Lung (tissue), 11 donors: ENCODE measurements at regions not wholly inside any gene's neighbourhood (a gene's known extent, or its start where the extent isn't known, plus 50 kb on each side); places are given as distances from the start of the nearest gene placed in this dataset.
"Not testable (repeated sequence)": the region's sequence is repeated elsewhere in the genome, so short reads cannot be mapped to it uniquely, and the experiment has no call there.

Experiments
- ATAC-seq: fragments of 200-7000 bp; cut with Tn5 transposase; one replicate; pipeline ENCODE4 v1.9.1; 2020; ENCODE audit warnings: moderate number of reproducible peaks; ENCODE audit not compliant: insufficient read depth, low FRiP score
- DNase-seq, 3 donors: peaks; one replicate each; pipeline ENCODE4 v3.0.0-alpha.2; 2013 to 2017
- H3K27ac ChIP-seq, 2 donors: one replicate each; pipeline ENCODE4 v1.5.1; 2013; ENCODE audit warnings: mild to moderate bottlenecking in 2 of 2, moderate library complexity in 2 of 2, control low read depth in 1 of 2, inconsistent platforms in 1 of 2, low read depth in 1 of 2, low read length in 1 of 2
- H3K27me3 ChIP-seq, 3 donors: one replicate each; pipeline ENCODE4 v1.5.1; 2013; ENCODE audit warnings: low read length in 2 of 3; ENCODE audit not compliant: control insufficient read depth in 3 of 3, insufficient read depth in 3 of 3
- H3K36me3 ChIP-seq, 4 donors: one replicate each; pipeline ENCODE4 v1.5.1; 2013; ENCODE audit warnings: low read length in 4 of 4, mild to moderate bottlenecking in 1 of 4, moderate library complexity in 1 of 4; ENCODE audit not compliant: control insufficient read depth in 4 of 4, insufficient read depth in 4 of 4
- H3K4me1 ChIP-seq, 5 donors: one replicate each; pipeline ENCODE4 v1.5.1; 2013; ENCODE audit warnings: low read length in 5 of 5, mild to moderate bottlenecking in 2 of 5, moderate library complexity in 1 of 5; ENCODE audit not compliant: control insufficient read depth in 5 of 5, insufficient read depth in 5 of 5
- H3K4me3 ChIP-seq: one replicate; pipeline ENCODE4 v1.5.1; 2013; ENCODE audit warnings: mild to moderate bottlenecking, control low read depth, moderate library complexity
- H3K9ac ChIP-seq, 2 donors: one replicate each; pipeline ENCODE4 v1.5.1; 2013; ENCODE audit warnings: low read length in 2 of 2, control low read depth in 1 of 2; ENCODE audit not compliant: insufficient read depth in 1 of 2
- H3K9me3 ChIP-seq, 4 donors: one replicate each; pipeline ENCODE4 v1.5.1; 2013; ENCODE audit warnings: low read length in 3 of 4, mild to moderate bottlenecking in 1 of 4, moderate library complexity in 1 of 4; ENCODE audit not compliant: control insufficient read depth in 4 of 4, insufficient read depth in 3 of 4
- CTCF ChIP-seq: IDR thresholded peaks from 2 replicates; pipeline ENCODE4 v1.5.1; 2012; ENCODE audit warnings: mild to moderate bottlenecking; ENCODE audit errors: control extremely low read depth, extremely low read depth
- WGBS, 2 donors: extraction: QIAGEN DNeasy Blood & Tissue Kit; methylation state at CpG; one replicate each; pipeline ENCODE4 v1.1.7; 2013; 5-methylcytosine and 5-hydroxymethylcytosine counted together
- donor health status: control.
- donor health status: control.
- donor health status: Bipolar disorder and iron deficiency.
- donor health status: healthy.
- donor health status: DM: yes; HTN: yes; CAD: no.

GRCh38 chr12:59317598-59317997 is 278.2 kb upstream of the SLC16A7 start:
- H3K9me3 ChIP-seq = peaks cover 0 to 3% (median 0%) of the 10 kb centered on the region in 4 donors
- no peak overlapping the region for H3K4me3 ChIP-seq
- DNase-seq (no peak), ATAC-seq (no peak)
- no peaks in the 10 kb centered on the region for H3K36me3 ChIP-seq
- no peaks in the 10 kb centered on the region for H3K27me3 ChIP-seq
- no peak for TF ChIP-seq CTCF
- 92 to 93% methylated on average over 6 of the region's 6 CpGs for WGBS, 2 donors
- H3K27ac ChIP-seq = no peak overlapping the region
- H3K9ac ChIP-seq = no peak overlapping the region
- peaks cover 0 to 6% (median 0%) of the 10 kb centered on the region in 5 donors for H3K4me1 ChIP-seq

- Histone ChIP-seq H3K9me3 (peaks cover 0 to 3% (median 0%) of the 10 kb centered on the region in 4 donors), H3K4me3 (no peak overlapping the region), H3K9ac (no peak overlapping the region), H3K36me3 (no peaks in the 10 kb centered on the region), H3K4me1 (no peaks in the 10 kb centered on the region), H3K27me3 (no peaks in the 10 kb centered on the region), H3K27ac (no peak overlapping the region)
- 88 to 100% methylated on average over 3 of the region's 3 CpGs for WGBS, 2 donors
- no peak for TF ChIP-seq CTCF
- ATAC-seq = no peak
- no peak for DNase-seq
Observed at GRCh38 chr12:59316938-59317337, 278.9 kb upstream of the SLC16A7 start.

GRCh38 chr12:59316354-59316753 is 279.5 kb upstream of the SLC16A7 start:
- DNase-seq, H3K4me3 ChIP-seq, ATAC-seq, H3K36me3 ChIP-seq, H3K27me3 ChIP-seq, H3K9me3 ChIP-seq, H3K4me1 ChIP-seq, H3K27ac ChIP-seq, H3K9ac ChIP-seq: not testable (repeated sequence)
- WGBS, 2 donors = 94 to 97% methylated on average over 13 of the region's 13 CpGs

GRCh38 chr12:59314209-59314608 is 281.6 kb upstream of the SLC16A7 start:
- peaks cover 0 to 10% (median 5%) of the 10 kb centered on the region in 4 donors for H3K9me3 ChIP-seq
- no peak for DNase-seq
- H3K27ac ChIP-seq = no peak overlapping the region
- WGBS, 2 donors = 86 to 93% methylated on average over 1 of the region's 1 CpG
- ATAC-seq = no peak
- no peak overlapping the region for H3K4me3 ChIP-seq
- TF ChIP-seq CTCF = no peak
- no peak overlapping the region for H3K9ac ChIP-seq
- H3K27me3 ChIP-seq = no peaks in the 10 kb centered on the region
- H3K4me1 ChIP-seq = no peaks in the 10 kb centered on the region
- H3K36me3 ChIP-seq = no peaks in the 10 kb centered on the region
